ENCODE measurements at regions not wholly inside any gene's neighbourhood (a gene's known extent, or its start where the extent isn't known, plus 50 kb on each side); places are given as distances from the start of the nearest gene placed in this dataset.

DNA sequence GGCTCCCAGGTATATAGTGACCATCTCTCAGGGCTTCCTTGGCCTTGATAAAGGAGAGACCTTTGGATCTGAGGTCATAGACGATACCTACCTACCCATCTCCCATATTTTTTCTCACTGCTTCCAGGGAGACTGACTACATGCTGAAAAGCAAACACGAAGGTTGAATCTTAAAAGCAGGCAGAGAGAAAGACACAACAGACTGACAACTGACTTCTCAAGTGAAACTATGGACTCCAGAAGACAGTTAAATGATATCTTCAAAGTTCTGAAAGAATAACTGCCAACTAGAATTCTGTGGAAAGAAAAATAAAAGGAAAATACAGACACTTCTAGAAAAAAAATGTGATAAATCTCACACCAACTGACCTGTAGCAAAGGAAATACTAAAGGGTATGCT lies 76.5 kb upstream of the HAAO start:
- DNase-seq: no peak
- Histone ChIP-seq H3K9me2 (replicated peaks; ENCODE audit: insufficient read depth, low read length) (no peaks in the 10 kb centered on the region), H3K4me1 (ENCODE audit: low read length) (no peaks in the 10 kb centered on the region), H3K79me2 (ENCODE audit: low read length) (no peaks in the 10 kb centered on the region), H3K27me3 (ENCODE audit: low read length) (0 out of 2 replicates have a peak, but pooled peaks cover 4% of the 10 kb centered on the region), H3K27ac (ENCODE audit: low read length) (no peak overlapping the region), H3K9me3 (ENCODE audit: low read length) (no peaks in the 10 kb centered on the region), H3K36me3 (ENCODE audit: insufficient read depth, low read length) (no peaks in the 10 kb centered on the region), H2AFZ (ENCODE audit: low read length) (no peak overlapping the region), H3K4me2 (ENCODE audit: low read depth, low read length, poor library complexity, severe bottlenecking) (no peak overlapping the region), H3K4me3 (ENCODE audit: low read length) (no peak overlapping the region), H3K9ac (ENCODE audit: low read length) (no peak overlapping the region), H4K20me1 (ENCODE audit: insufficient read depth, low read depth, low read length) (no peaks in the 10 kb centered on the region)

- no peak for DNase-seq
- Histone ChIP-seq H3K4me2 (ENCODE audit: low read depth, low read length, poor library complexity, severe bottlenecking) (no peak overlapping the region), H2AFZ (ENCODE audit: low read length) (no peak overlapping the region), H4K20me1 (ENCODE audit: insufficient read depth, low read depth, low read length) (no peaks in the 10 kb centered on the region), H3K9me2 (replicated peaks; ENCODE audit: insufficient read depth, low read length) (no peaks in the 10 kb centered on the region), H3K4me1 (ENCODE audit: low read length) (no peaks in the 10 kb centered on the region), H3K9me3 (ENCODE audit: low read length) (no peaks in the 10 kb centered on the region), H3K36me3 (ENCODE audit: insufficient read depth, low read length) (no peaks in the 10 kb centered on the region), H3K9ac (ENCODE audit: low read length) (no peak overlapping the region), H3K79me2 (ENCODE audit: low read length) (no peaks in the 10 kb centered on the region), H3K27ac (ENCODE audit: low read length) (no peak overlapping the region), H3K27me3 (ENCODE audit: low read length) (0 out of 2 replicates have a peak, but pooled peaks cover 4% of the 10 kb centered on the region), H3K4me3 (ENCODE audit: low read length) (no peak overlapping the region)
Measured at GRCh38 chr2:42868096-42868495, 75.7 kb upstream of the HAAO start.

DNA sequence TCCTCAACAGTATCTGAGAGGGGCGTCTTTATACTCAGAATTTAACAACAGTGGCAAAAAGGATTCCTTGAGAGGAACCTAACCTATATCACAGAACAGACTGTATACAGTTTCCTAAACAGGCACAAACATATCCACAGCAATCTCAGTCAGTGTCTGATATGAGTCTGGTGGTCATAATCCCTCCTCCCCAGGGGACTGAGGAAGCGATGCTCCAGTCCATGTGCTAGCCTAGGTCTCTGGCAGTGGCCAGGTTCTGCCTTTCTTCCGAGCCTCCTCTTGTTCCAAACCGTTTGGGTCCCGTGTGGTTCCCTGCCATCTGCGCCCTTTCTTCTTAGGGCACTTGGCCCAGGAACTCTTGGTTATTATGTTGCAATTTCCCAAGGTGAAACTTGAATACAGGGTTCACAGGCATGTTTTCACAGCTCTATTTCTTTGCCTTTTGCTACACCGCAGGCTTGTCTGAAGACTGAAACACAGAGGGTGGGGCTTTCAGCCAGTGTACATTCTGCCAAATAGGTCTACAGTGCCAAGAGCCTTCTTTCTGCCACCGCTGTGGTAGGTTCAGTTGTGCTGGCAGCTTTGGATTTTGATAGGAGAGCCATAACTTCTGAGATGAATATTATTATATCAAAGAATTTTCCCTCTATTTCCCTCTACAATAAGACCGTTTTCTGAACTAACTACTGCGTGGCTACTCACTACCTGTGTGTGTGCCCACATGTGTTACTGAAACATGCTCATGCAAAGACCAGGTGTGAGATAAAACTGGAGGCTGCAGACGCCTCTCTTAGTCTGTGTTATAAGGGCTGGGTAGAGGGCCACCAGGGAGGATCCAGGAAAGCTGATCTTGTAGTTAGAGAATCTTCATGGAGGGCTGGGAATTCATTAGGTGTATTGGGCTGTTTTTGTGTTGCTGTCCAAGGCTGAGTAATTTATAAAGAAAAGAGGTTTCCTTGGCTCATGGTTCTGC lies 75.0 kb upstream of the HAAO start:
- Histone ChIP-seq H3K79me2 (ENCODE audit: low read length) (no peaks in the 10 kb centered on the region), H2AFZ (ENCODE audit: low read length) (no peak overlapping the region), H3K9me2 (replicated peaks; ENCODE audit: insufficient read depth, low read length) (no peaks in the 10 kb centered on the region), H3K9ac (ENCODE audit: low read length) (no peak overlapping the region), H3K9me3 (ENCODE audit: low read length) (no peaks in the 10 kb centered on the region), H3K4me2 (ENCODE audit: low read depth, low read length, poor library complexity, severe bottlenecking) (no peak overlapping the region), H3K4me1 (ENCODE audit: low read length) (no peaks in the 10 kb centered on the region), H3K36me3 (ENCODE audit: insufficient read depth, low read length) (no peaks in the 10 kb centered on the region), H3K27me3 (ENCODE audit: low read length) (0 out of 2 replicates have a peak, but pooled peaks cover 4% of the 10 kb centered on the region), H4K20me1 (ENCODE audit: insufficient read depth, low read depth, low read length) (no peaks in the 10 kb centered on the region), H3K4me3 (ENCODE audit: low read length) (no peak overlapping the region), H3K27ac (ENCODE audit: low read length) (no peak overlapping the region)
- DNase-seq: no peak

DNA sequence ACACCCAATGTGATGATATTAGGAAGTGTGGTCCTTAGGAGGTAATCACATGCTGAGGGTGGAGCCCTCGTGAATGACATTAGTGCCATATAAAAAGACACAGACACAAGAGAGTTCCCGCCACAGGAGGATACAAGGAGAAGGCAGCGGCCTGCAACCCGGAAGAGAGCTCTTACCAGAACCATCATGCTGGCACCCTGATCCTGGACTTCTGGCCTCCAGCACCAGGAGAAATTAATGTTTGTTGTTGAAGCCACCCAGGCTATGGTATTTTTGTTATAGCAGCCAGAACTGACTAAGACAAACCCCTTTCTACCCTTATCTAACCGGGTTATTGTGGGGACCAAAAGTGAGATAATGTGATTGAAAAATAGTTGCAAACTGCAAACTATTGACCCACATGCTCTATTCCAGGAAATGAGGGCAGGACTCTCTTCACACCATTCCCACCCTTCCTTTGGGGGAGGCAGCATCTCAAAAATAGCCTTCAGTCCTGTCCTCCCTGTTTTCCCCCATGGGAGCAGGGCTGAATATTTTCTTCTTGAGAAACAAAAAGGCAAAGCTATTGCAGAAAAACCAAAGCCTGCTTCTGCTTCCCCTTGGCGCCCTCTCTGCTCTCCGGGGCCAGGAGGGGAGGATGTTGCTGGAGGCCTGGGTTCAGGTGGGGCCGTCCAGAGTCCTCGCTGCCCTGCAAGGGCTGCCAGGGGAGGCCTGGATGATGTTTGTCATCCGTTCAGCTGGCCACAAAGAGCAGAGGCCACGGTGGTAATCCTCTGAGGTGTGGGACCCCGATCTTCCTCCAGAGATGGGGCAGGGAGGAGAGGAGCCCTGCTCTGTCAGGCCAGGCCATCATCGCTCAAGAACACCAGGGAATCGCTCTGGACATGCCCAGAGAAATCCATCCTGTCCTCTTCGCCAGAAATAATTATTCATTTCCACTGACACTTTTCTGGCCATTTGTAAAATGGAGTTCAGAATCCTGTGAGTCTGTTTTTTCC lies 73.8 kb upstream of the HAAO start:
- H3K4me1 ChIP-seq (ENCODE audit: low read length): peaks cover 6% of the 10 kb centered on the region
- no peak overlapping the region for H3K4me2 ChIP-seq (ENCODE audit: low read depth, low read length, poor library complexity, severe bottlenecking)
- H3K4me3 ChIP-seq (ENCODE audit: low read length): no peak overlapping the region
- H3K9me2 ChIP-seq (replicated peaks; ENCODE audit: insufficient read depth, low read length): no peaks in the 10 kb centered on the region
- H3K27me3 ChIP-seq (ENCODE audit: low read length): 0 out of 2 replicates have a peak, but pooled peaks cover 4% of the 10 kb centered on the region
- no peaks in the 10 kb centered on the region for H3K9me3 ChIP-seq (ENCODE audit: low read length)
- no peaks in the 10 kb centered on the region for H3K36me3 ChIP-seq (ENCODE audit: insufficient read depth, low read length)
- no peak overlapping the region for H2AFZ ChIP-seq (ENCODE audit: low read length)
- H3K9ac ChIP-seq (ENCODE audit: low read length): no peak overlapping the region
- no peak overlapping the region for H3K27ac ChIP-seq (ENCODE audit: low read length)
- no peaks in the 10 kb centered on the region for H4K20me1 ChIP-seq (ENCODE audit: insufficient read depth, low read depth, low read length)
- H3K79me2 ChIP-seq (ENCODE audit: low read length): no peaks in the 10 kb centered on the region
- DNase-seq: no peak

GRCh38 chr2:42864641-42865280 lies 72.4 kb upstream of the HAAO start:
- no peak overlapping the region for H3K4me3 ChIP-seq (ENCODE audit: low read length)
- H3K4me2 ChIP-seq (ENCODE audit: low read depth, low read length, poor library complexity, severe bottlenecking): no peak overlapping the region
- H3K27ac ChIP-seq (ENCODE audit: low read length): no peak overlapping the region
- no peaks in the 10 kb centered on the region for H3K9me2 ChIP-seq (replicated peaks; ENCODE audit: insufficient read depth, low read length)
- H3K4me1 ChIP-seq (ENCODE audit: low read length): peaks cover 9% of the 10 kb centered on the region
- no peak overlapping the region for H3K9ac ChIP-seq (ENCODE audit: low read length)
- no peak for DNase-seq
- H3K79me2 ChIP-seq (ENCODE audit: low read length): no peaks in the 10 kb centered on the region
- no peaks in the 10 kb centered on the region for H3K9me3 ChIP-seq (ENCODE audit: low read length)
- H3K27me3 ChIP-seq (ENCODE audit: low read length): 0 out of 2 replicates have a peak, but pooled peaks cover 7% of the 10 kb centered on the region
- no peaks in the 10 kb centered on the region for H4K20me1 ChIP-seq (ENCODE audit: insufficient read depth, low read depth, low read length)
- no peaks in the 10 kb centered on the region for H3K36me3 ChIP-seq (ENCODE audit: insufficient read depth, low read length)
- no peak overlapping the region for H2AFZ ChIP-seq (ENCODE audit: low read length)

GRCh38 chr2:42864222-42864621 lies 71.8 kb upstream of the HAAO start:
- no peaks in the 10 kb centered on the region for H3K9me2 ChIP-seq (replicated peaks; ENCODE audit: insufficient read depth, low read length)
- H3K27ac ChIP-seq (ENCODE audit: low read length): no peak overlapping the region
- no peaks in the 10 kb centered on the region for H3K79me2 ChIP-seq (ENCODE audit: low read length)
- no peaks in the 10 kb centered on the region for H3K9me3 ChIP-seq (ENCODE audit: low read length)
- H3K4me3 ChIP-seq (ENCODE audit: low read length): no peak overlapping the region
- no peak overlapping the region for H3K4me2 ChIP-seq (ENCODE audit: low read depth, low read length, poor library complexity, severe bottlenecking)
- no peak overlapping the region for H2AFZ ChIP-seq (ENCODE audit: low read length)
- no peaks in the 10 kb centered on the region for H4K20me1 ChIP-seq (ENCODE audit: insufficient read depth, low read depth, low read length)
- no peak for DNase-seq
- H3K4me1 ChIP-seq (ENCODE audit: low read length): peaks cover 9% of the 10 kb centered on the region
- 0 out of 2 replicates have a peak, but pooled peaks cover 5% of the 10 kb centered on the region for H3K27me3 ChIP-seq (ENCODE audit: low read length)
- no peak overlapping the region for H3K9ac ChIP-seq (ENCODE audit: low read length)
- no peaks in the 10 kb centered on the region for H3K36me3 ChIP-seq (ENCODE audit: insufficient read depth, low read length)

DNA sequence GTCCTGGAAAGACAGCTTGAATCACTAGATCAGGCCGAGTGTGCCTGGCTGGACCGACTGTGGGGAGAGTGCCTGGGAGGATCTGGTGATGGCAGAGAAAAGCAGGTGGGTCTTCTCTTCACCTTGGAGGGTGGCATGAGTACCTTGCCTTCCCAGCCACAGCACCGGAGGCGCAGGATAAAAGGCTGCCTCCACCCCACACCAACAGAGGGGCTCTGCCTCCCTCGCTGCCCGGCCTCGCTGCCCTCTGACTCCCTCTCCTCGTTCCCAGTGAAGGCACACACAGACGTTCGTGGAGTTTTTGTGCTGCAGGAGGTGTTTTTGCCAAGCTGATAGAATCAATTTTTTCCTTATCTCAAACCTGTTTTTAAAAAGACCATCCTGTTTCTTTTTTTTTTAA lies 71.4 kb upstream of the HAAO start:
- Histone ChIP-seq H3K79me2 (ENCODE audit: low read length) (no peaks in the 10 kb centered on the region), H2AFZ (ENCODE audit: low read length) (no peak overlapping the region), H3K4me3 (ENCODE audit: low read length) (no peak overlapping the region), H3K4me2 (ENCODE audit: low read depth, low read length, poor library complexity, severe bottlenecking) (no peak overlapping the region), H3K9me2 (replicated peaks; ENCODE audit: insufficient read depth, low read length) (no peaks in the 10 kb centered on the region), H3K27me3 (ENCODE audit: low read length) (0 out of 2 replicates have a peak, but pooled peaks cover 3% of the 10 kb centered on the region), H3K27ac (ENCODE audit: low read length) (no peak overlapping the region), H3K9me3 (ENCODE audit: low read length) (no peaks in the 10 kb centered on the region), H4K20me1 (ENCODE audit: insufficient read depth, low read depth, low read length) (no peaks in the 10 kb centered on the region), H3K36me3 (ENCODE audit: insufficient read depth, low read length) (no peaks in the 10 kb centered on the region), H3K4me1 (ENCODE audit: low read length) (peaks cover 9% of the 10 kb centered on the region), H3K9ac (ENCODE audit: low read length) (no peak overlapping the region)
- no peak for DNase-seq
